Thoracic aorta (tissue), 2 donors: ENCODE measurements at regions not wholly inside any gene's neighbourhood (a gene's known extent, or its start where the extent isn't known, plus 50 kb on each side); places are given as distances from the start of the nearest gene placed in this dataset.
"Not testable (repeated sequence)": the region's sequence is repeated elsewhere in the genome, so short reads cannot be mapped to it uniquely, and the experiment has no call there.

Experiments
- ATAC-seq: fragments of 150-250 bp; one replicate; pipeline ENCODE4 v1.8.0; 2017; ENCODE audit warnings: low read depth; ENCODE audit not compliant: insufficient number of reproducible peaks, low FRiP score
- DNase-seq: peaks from one replicate; pipeline ENCODE4 v3.0.0-alpha.2; 2020; ENCODE audit warnings: low spot score
- H3K27ac ChIP-seq, 2 donors: fragments of 200-600 bp; sonication (generic); 1 replicate in 1 of 2; 2 replicates in 1 of 2; pipeline ENCODE4 v1.5.1; 2016; ENCODE audit warnings: mild to moderate bottlenecking in 2 of 2, moderate library complexity in 2 of 2
- H3K27me3 ChIP-seq: fragments of 200-600 bp; sonication (generic); replicated peaks from 2 replicates; pipeline ENCODE4 v1.6.0; 2016; ENCODE audit warnings: mild to moderate bottlenecking; ENCODE audit not compliant: insufficient read depth
- H3K36me3 ChIP-seq: fragments of 200-600 bp; sonication (generic); one replicate; pipeline ENCODE4 v1.5.1; 2016
- H3K4me1 ChIP-seq, 2 donors: fragments of 200-600 bp; sonication (generic); 1 replicate in 1 of 2; 2 replicates in 1 of 2; pipeline versions ENCODE4 v1.5.1 to v1.6.0; 2016; ENCODE audit warnings: low read depth in 2 of 2, mild to moderate bottlenecking in 1 of 2; ENCODE audit not compliant: control insufficient read depth in 1 of 2
- H3K4me3 ChIP-seq: fragments of 200-600 bp; sonication (generic); 2 replicates; pipeline ENCODE4 v1.5.1; 2016; ENCODE audit warnings: mild to moderate bottlenecking
- H3K9me3 ChIP-seq: fragments of 200-600 bp; sonication (generic); 2 replicates; pipeline ENCODE4 v1.5.1; 2016
- CTCF ChIP-seq: fragments of 200-600 bp; sonication (generic); IDR thresholded peaks from one replicate; pipeline ENCODE4 v1.5.1; 2019; ENCODE audit warnings: antibody characterized with exemption

DNA sequence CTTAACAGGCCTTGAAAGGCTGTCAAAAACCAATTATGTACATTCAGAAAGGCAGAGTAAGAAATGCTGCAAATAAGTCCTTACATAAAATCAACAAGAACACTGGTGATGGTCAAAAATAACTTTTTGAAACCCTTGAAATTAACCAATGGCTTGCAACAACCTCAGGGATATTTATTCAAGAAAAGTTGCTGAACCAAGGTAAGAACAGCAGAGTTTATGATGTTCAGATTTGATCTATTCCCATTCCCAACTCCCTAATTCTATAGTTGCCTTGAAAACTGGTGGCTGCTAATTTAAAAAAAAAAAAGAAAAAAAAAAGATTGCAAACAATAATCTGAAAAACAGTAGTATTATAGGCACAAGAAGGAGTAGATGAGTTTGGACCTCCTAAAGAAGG is 109.8 kb upstream of the UFM1 start:
- no peaks in the 10 kb centered on the region for H3K36me3 ChIP-seq
- no peak overlapping the region for H3K4me3 ChIP-seq
- no peaks in the 10 kb centered on the region for H3K9me3 ChIP-seq
- DNase-seq, result no peak
- no peak for ATAC-seq
- H3K4me1 ChIP-seq, result no peaks in the 10 kb centered on the region
- H3K27ac ChIP-seq, result no peak overlapping the region
- no peak for TF ChIP-seq CTCF
- H3K27me3 ChIP-seq, result no peaks in the 10 kb centered on the region

DNA sequence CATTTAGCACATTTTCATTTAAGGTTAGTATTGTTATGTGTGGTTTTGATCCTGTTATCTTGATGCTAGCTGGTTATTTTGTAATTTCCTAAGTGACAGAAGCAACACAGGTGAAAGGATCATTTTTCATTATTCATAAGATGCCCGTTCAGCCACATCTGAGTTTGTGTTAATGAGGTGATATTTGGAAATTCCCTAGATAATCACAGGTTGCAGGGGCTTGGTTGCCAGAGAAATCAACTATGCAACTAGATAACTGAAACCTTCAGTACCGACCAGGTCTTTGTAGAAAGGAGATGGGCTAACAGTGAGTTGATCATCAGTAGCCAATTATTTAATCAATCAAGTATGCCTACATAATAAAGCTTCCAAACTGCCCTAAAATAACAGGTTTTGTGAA is 121.3 kb upstream of the UFM1 start:
- H3K9me3 ChIP-seq, result no peaks in the 10 kb centered on the region
- H3K27me3 ChIP-seq, result no peaks in the 10 kb centered on the region
- no peak overlapping the region for H3K27ac ChIP-seq
- H3K36me3 ChIP-seq, result no peaks in the 10 kb centered on the region
- no peak for TF ChIP-seq CTCF
- ATAC-seq (no peak), DNase-seq (no peak)
- H3K4me3 ChIP-seq, result no peak overlapping the region
- H3K4me1 ChIP-seq, result no peaks in the 10 kb centered on the region

DNA sequence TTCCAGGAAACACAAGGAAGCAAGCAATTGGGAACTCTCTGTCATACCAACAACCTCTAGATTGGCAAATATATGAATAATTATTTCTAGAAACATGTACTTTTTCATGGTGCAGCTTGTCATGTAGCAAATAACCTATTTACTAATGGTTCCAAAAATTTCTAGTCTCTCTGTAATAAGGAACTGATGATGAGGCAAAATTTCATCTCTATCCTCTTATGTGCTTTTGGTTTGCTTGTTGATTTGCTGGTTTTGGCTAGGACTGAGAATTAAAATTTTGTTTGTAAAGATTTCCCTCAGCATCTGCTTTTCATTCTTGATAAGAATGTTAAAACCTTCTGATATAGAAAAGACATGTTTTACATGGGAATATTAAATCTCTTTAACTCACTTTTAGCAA is 123.2 kb upstream of the UFM1 start:
- Histone ChIP-seq H3K4me1 (no peaks in the 10 kb centered on the region), H3K4me3 (no peak overlapping the region), H3K36me3 (no peaks in the 10 kb centered on the region), H3K27me3 (no peaks in the 10 kb centered on the region), H3K27ac (no peak overlapping the region), H3K9me3 (no peaks in the 10 kb centered on the region)
- no peak for DNase-seq
- TF ChIP-seq CTCF, result no peak
- ATAC-seq, result no peak

DNA sequence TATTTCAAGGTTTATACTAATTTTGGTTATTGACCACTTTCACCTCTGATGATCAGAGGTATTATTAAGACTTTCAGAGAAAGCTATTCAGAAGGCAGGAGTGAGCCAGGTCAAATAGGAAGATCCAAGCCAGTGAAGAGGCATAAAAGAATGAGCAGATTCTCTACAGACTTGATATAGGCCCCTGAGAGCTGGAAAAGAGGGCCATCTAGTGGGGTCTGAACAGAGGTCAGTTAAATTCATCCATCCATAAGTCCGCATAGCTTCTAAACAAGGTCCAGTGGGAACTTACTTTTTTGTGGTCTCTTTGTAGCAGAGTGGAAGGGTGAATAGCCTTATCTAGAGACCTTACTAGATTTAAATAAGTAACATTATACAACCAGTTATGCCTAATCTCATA is 126.6 kb upstream of the UFM1 start:
- Histone ChIP-seq H3K27me3 (no peaks in the 10 kb centered on the region), H3K4me1 (no peaks in the 10 kb centered on the region), H3K9me3 (no peaks in the 10 kb centered on the region), H3K27ac (no peak overlapping the region), H3K36me3 (no peaks in the 10 kb centered on the region), H3K4me3 (no peak overlapping the region)
- ATAC-seq (no peak), DNase-seq (no peak)
- TF ChIP-seq CTCF, result no peak

DNA sequence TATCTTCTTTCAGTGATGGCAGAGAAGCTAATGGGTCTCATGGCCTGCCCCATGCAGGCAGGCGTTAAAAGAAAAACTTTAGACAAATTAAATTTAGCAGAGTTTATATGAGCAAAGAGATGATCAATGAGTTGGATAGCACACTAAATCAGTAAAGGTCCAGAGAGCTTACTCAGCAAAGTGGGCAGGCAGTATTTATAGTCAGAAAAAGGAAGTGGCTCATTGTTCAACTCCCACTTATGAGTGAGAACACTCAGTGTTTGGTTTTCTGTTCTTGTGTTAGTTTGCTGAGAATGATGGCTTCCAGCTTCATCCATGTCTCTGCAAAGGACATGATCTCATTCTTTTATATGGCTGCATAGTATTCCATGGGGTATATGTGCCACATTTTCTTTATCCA is 128.5 kb upstream of the UFM1 start:
- not testable (repeated sequence) for ATAC-seq, H3K27ac ChIP-seq, H3K4me1 ChIP-seq, H3K27me3 ChIP-seq, H3K9me3 ChIP-seq, H3K36me3 ChIP-seq, DNase-seq, H3K4me3 ChIP-seq

DNA sequence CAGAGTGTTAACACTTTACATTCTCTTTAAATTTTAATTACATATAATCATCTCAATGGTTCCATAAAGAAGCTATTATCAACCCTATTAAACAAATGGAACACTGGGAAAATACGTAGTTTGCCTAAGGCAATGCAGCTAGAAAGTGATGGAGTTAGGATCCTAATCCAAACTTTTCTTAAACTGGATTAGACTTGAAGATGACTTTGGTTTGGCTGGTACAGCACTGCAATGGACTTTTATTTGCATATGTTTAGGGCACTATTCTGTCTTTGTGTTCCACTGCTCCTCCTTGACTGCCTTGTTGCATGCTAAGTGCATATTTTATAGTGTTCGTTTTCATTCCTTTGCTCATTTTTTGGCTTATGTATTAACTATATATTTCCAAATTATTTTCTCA is 133.5 kb upstream of the UFM1 start:
- ATAC-seq, result no peak
- Histone ChIP-seq H3K27me3 (no peaks in the 10 kb centered on the region), H3K4me3 (no peak overlapping the region), H3K36me3 (no peaks in the 10 kb centered on the region), H3K4me1 (no peaks in the 10 kb centered on the region), H3K27ac (no peak overlapping the region), H3K9me3 (no peaks in the 10 kb centered on the region)
- no peak for TF ChIP-seq CTCF
- no peak for DNase-seq
